ENCODE measurements at regions not wholly inside any gene's neighbourhood (a gene's known extent, or its start where the extent isn't known, plus 50 kb on each side); places are given as distances from the start of the nearest gene placed in this dataset.

GRCh38 chrX:42434458-42435166 lies 343.4 kb downstream of the PPP1R2C start:
- no peaks in the 10 kb centered on the region for H3K9me3 ChIP-seq (replicated peaks; ENCODE audit: control insufficient read depth, insufficient read depth, low read depth, low read length)
- no peaks in the 10 kb centered on the region for H3K27me3 ChIP-seq (ENCODE audit: control insufficient read depth in 2 of 2, insufficient read depth in 2 of 2, low read length in 2 of 2)
- no peak overlapping the region for H3K27ac ChIP-seq (ENCODE audit: extremely low read depth, low read depth, low read length)
- H4K20me1 ChIP-seq (replicated peaks; ENCODE audit: control insufficient read depth, insufficient read depth, low read length), result no peaks in the 10 kb centered on the region
- BruUV-seq (replicated peaks), result no TSS peak
- H3K9ac ChIP-seq (ENCODE audit: insufficient read depth in 1 of 2, low read depth in 2 of 2, low read length in 2 of 2), result no peak overlapping the region
- WGBS (ENCODE audit: insufficient coverage, low coverage, missing lambda C conversion rate), result 0% methylated on average over 2 of the region's 4 CpGs
- H3K4me3 ChIP-seq, result no peak overlapping the region
- H3K4me2 ChIP-seq (ENCODE audit: insufficient read depth, low read length), result no peak overlapping the region
- no peak overlapping the region for H2AFZ ChIP-seq (ENCODE audit: low read depth, low read length)
- intact Hi-C loops (cut with micrococcal nuclease) (no loop called here), in situ Hi-C loops (cut with MboI) (no loop called here)
- ChIA-PET CTCF (ENCODE audit: low intra/inter-chr PET ratio) (no interaction called here), POLR2A (no interaction called here)
- no peaks in the 10 kb centered on the region for H3K79me2 ChIP-seq (ENCODE audit: control insufficient read depth, insufficient read depth, low read length)
- TF ChIP-seq KDM5B (IDR thresholded peaks at IDR 0.05; ENCODE audit: insufficient replicate concordance, low read depth, low read length) (no peak), ZNF780A (CRISPR knock-in tag; IDR thresholded peaks at IDR 0.05) (no peak), ARID3B (CRISPR knock-in tag; IDR thresholded peaks at IDR 0.05; ENCODE audit: borderline replicate concordance) (no peak), CSDE1 (IDR thresholded peaks at IDR 0.05) (no peak), HSF4 (CRISPR knock-in tag; IDR thresholded peaks at IDR 0.05; ENCODE audit: borderline replicate concordance) (no peak), ZZZ3 (IDR thresholded peaks at IDR 0.05) (no peak), ELK1 (CRISPR knock-in tag; IDR thresholded peaks at IDR 0.05) (no peak), PTBP1 (IDR thresholded peaks at IDR 0.05; ENCODE audit: low read depth, low read length) (no peak), ZNF232 (CRISPR knock-in tag; IDR thresholded peaks at IDR 0.05) (no peak), GTF2E2 (tag; IDR thresholded peaks at IDR 0.05) (no peak), ZBTB2 (IDR thresholded peaks at IDR 0.05) (no peak), CEBPZ (IDR thresholded peaks at IDR 0.05; ENCODE audit: borderline replicate concordance, low read depth, low read length) (no peak), ZNF583 (CRISPR knock-in tag; IDR thresholded peaks at IDR 0.05) (no peak), ZNF217 (CRISPR knock-in tag; IDR thresholded peaks at IDR 0.05) (no peak), FOXJ2 (tag; IDR thresholded peaks at IDR 0.05) (no peak)
- H3K36me3 ChIP-seq (ENCODE audit: control insufficient read depth, insufficient read depth, low read length), result no peaks in the 10 kb centered on the region
- no peaks in the 10 kb centered on the region for H3K4me1 ChIP-seq (replicated peaks in 1 of 2; ENCODE audit: control insufficient read depth in 2 of 2, insufficient read depth in 2 of 2, low read length in 2 of 2)
- no peaks in the 10 kb centered on the region for H3K9me1 ChIP-seq (ENCODE audit: control insufficient read depth, insufficient read depth, low read length)
- ATAC-seq, result no peak
- FAIRE-seq, result no peak
- DNase-seq (ENCODE audit: extremely low read depth in 1 of 4, low spot score in 3 of 4), result no peak
